Calu3 (cell line): ENCODE measurements at regions not wholly inside any gene's neighbourhood (a gene's known extent, or its start where the extent isn't known, plus 50 kb on each side); places are given as distances from the start of the nearest gene placed in this dataset.

Experiments
- BruUV-seq: library from RNA; stranded (reverse); fragments of 400-500 nt; replicated peaks from 2 replicates; lab custom pipeline; 2021; lab: Mats Ljungman, UMichigan
- CTCF ChIA-PET: fragments of 300-600 bp; sonication (Branson Sonifier 250); formaldehyde crosslinking; loops from one replicate; lab custom pipeline; 2022; ENCODE audit warnings: antibody characterized with exemption; lab: Charles Lee
- DNase-seq: peaks from one replicate; pipeline ENCODE4 v3.0.0; 2022
- H3K27ac Mint-ChIP-seq: one replicate; pipeline ENCODE4 v1.8.0; 2022; ENCODE audit warnings: mixed read lengths; ENCODE audit not compliant: unreplicated experiment
- H3K27me3 Mint-ChIP-seq: one replicate; pipeline ENCODE4 v1.8.0; 2022; ENCODE audit warnings: mixed read lengths; ENCODE audit not compliant: unreplicated experiment
- H3K36me3 Mint-ChIP-seq: one replicate; pipeline ENCODE4 v1.8.0; 2022; ENCODE audit warnings: mild to moderate bottlenecking, moderate library complexity, mixed read lengths; ENCODE audit not compliant: insufficient read depth, unreplicated experiment
- H3K4me1 Mint-ChIP-seq: one replicate; pipeline ENCODE4 v1.8.0; 2022; ENCODE audit warnings: mild to moderate bottlenecking, low read depth, mixed read lengths; ENCODE audit not compliant: unreplicated experiment
- H3K4me3 Mint-ChIP-seq: one replicate; pipeline ENCODE4 v1.8.0; 2022; ENCODE audit warnings: mild to moderate bottlenecking, low read depth, moderate library complexity, mixed read lengths; ENCODE audit not compliant: unreplicated experiment
- H3K9me3 Mint-ChIP-seq: one replicate; pipeline ENCODE4 v1.8.0; 2022; ENCODE audit warnings: low read depth, mixed read lengths; ENCODE audit not compliant: unreplicated experiment
- CTCF ChIP-seq: fragments of 200-600 bp; IDR thresholded peaks from one replicate; pipeline ENCODE4 v1.8.0; 2022; ENCODE audit warnings: antibody characterized with exemption; ENCODE audit not compliant: unreplicated experiment
- intact Hi-C: fragments of 100-400 bp; cut with micrococcal nuclease; formaldehyde crosslinking; loops from one replicate; pipeline ENCODE4 v1.10.0; 2022; ENCODE audit not compliant: unreplicated experiment

- CTCF ChIA-PET = no interaction called here
Measured at GRCh38 chr12:124191024-124191359, 103.9 kb upstream of the RFLNA start.

GRCh38 chr12:124191966-124192365 lies 102.9 kb upstream of the RFLNA start:
- no peak overlapping the region for H3K27ac Mint-ChIP-seq
- intact Hi-C loops = no loop called here
- peaks cover 5% of the 10 kb centered on the region for H3K9me3 Mint-ChIP-seq
- peaks cover 50% of the 10 kb centered on the region for H3K27me3 Mint-ChIP-seq
- no peaks in the 10 kb centered on the region for H3K36me3 Mint-ChIP-seq
- no peak for DNase-seq
- CTCF ChIA-PET = no interaction called here
- BruUV-seq = no TSS peak
- peaks cover 28% of the 10 kb centered on the region for H3K4me1 Mint-ChIP-seq
- H3K4me3 Mint-ChIP-seq = no peak overlapping the region
- TF ChIP-seq CTCF = no peak

More at GRCh38 chr12:124191024-124191359, 103.9 kb upstream of the RFLNA start:
- BruUV-seq = no TSS peak
- Mint-ChIP-seq H3K4me3 (no peak overlapping the region), H3K36me3 (no peaks in the 10 kb centered on the region), H3K27ac (no peak overlapping the region), H3K9me3 (peaks cover 5% of the 10 kb centered on the region), H3K27me3 (peaks cover 40% of the 10 kb centered on the region), H3K4me1 (peaks cover 28% of the 10 kb centered on the region)
- intact Hi-C loops = no loop called here
- DNase-seq = no peak
- TF ChIP-seq CTCF = no peak

GRCh38 chr12:124194264-124194892 lies 100.5 kb upstream of the RFLNA start:
- BruUV-seq = no TSS peak
- CTCF ChIA-PET = no interaction called here
- no peak for TF ChIP-seq CTCF
- DNase-seq = no peak
- Mint-ChIP-seq H3K27me3 (peaks cover 60% of the 10 kb centered on the region), H3K4me3 (no peak overlapping the region), H3K4me1 (peaks cover 12% of the 10 kb centered on the region), H3K9me3 (peaks cover 8% of the 10 kb centered on the region), H3K36me3 (no peaks in the 10 kb centered on the region), H3K27ac (no peak overlapping the region)
- intact Hi-C loops = no loop called here

- CTCF ChIA-PET = no interaction called here
- intact Hi-C loops = no loop called here
- H3K4me3 Mint-ChIP-seq = no peak overlapping the region
- no peak for TF ChIP-seq CTCF
- peaks cover 63% of the 10 kb centered on the region for H3K27me3 Mint-ChIP-seq
- H3K9me3 Mint-ChIP-seq = peaks cover 8% of the 10 kb centered on the region
- no peaks in the 10 kb centered on the region for H3K36me3 Mint-ChIP-seq
- DNase-seq = no peak
- peaks cover 6% of the 10 kb centered on the region for H3K4me1 Mint-ChIP-seq
- H3K27ac Mint-ChIP-seq = no peak overlapping the region
- no TSS peak for BruUV-seq
Measured at GRCh38 chr12:124194893-124195566, 99.9 kb upstream of the RFLNA start.
